B cell (primary cell): ENCODE measurements at regions not wholly inside any gene's neighbourhood (a gene's known extent, or its start where the extent isn't known, plus 50 kb on each side); places are given as distances from the start of the nearest gene placed in this dataset.

Source experiments
- CTCF ChIP-seq: fragments of 200-600 bp; IDR thresholded peaks from one replicate; pipeline ENCODE4 v1.8.0; 2022; ENCODE audit warnings: antibody characterized with exemption, mild to moderate bottlenecking
- EZH2 ChIP-seq: IDR thresholded peaks from 2 replicates; pipeline ENCODE4 v1.6.1; 2012; ENCODE audit warnings: borderline replicate concordance, low read depth, mild to moderate bottlenecking, moderate library complexity, low read length; ENCODE audit not compliant: insufficient read depth, poor library complexity, severe bottlenecking

DNA sequence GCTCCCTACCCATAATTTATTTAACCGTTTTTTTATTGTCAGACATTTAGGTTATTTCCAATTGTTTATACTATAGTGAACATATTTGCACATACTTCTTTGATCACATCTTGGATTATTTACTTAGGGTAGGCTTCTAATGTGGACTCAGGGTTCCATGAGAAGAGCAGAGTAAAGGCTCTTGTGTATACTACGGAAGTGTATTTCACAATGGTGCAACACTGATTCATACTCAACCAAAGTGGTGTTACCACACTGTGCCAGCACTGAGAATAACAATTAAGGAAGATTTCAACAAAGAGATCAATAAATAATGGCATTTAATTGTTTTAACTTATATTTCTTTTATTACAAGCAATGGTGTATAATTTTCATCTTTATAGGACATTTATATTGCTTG is 251.2 kb downstream of the ZNF326 start:
- no peak for TF ChIP-seq CTCF
- no peak for TF ChIP-seq EZH2
